ENCODE measurements at regions not wholly inside any gene's neighbourhood (a gene's known extent, or its start where the extent isn't known, plus 50 kb on each side); places are given as distances from the start of the nearest gene placed in this dataset.

GRCh38 chr15:92709110-92709790, 53.7 kb upstream of the FAM174B start:
- H3K9ac ChIP-seq (replicated peaks; ENCODE audit: extremely low read depth, insufficient read depth, low read length), result peak overlapping the region; percentile 1
- H3K27ac ChIP-seq (ENCODE audit: insufficient read depth, low read depth, low read length), result peak overlapping the region; percentile 84
- intact Hi-C loops (cut with micrococcal nuclease), result loop anchor here (1.0 to 5.0 kb wide), 3 partner anchors 52 to 188 kb away; partner anchors contain the start of gene FAM174B
- H3K4me3 ChIP-seq (replicated peaks in 1 of 3; ENCODE audit: insufficient read depth in 1 of 3, low read depth in 1 of 3, low read length in 3 of 3), result no peak overlapping the region
- H2AFZ ChIP-seq (ENCODE audit: low read depth, low read length), result no peak overlapping the region
- dilution Hi-C loops (cut with MboI; ENCODE audit: extremely low pct_ligation_motif_present, low sequenced_read_pairs), result no loop called here
- no peaks in the 10 kb centered on the region for H3K9me1 ChIP-seq (replicated peaks; ENCODE audit: control insufficient read depth, extremely low read depth, insufficient read depth, low read length)
- no TSS peak for BruUV-seq (replicated peaks)
- FAIRE-seq (peak; percentile 82), DNase-seq (ENCODE audit: low read depth, low spot score) (peak; percentile 79)
- no peak for TF ChIP-seq POLR2A (IDR thresholded peaks at IDR 0.05; ENCODE audit: low read depth, low read length)
- TF ChIP-seq GATA2 (IDR thresholded peaks at IDR 0.05; ENCODE audit: insufficient read depth, insufficient read length, low read depth, low read length), result peak; percentile 82
- TF ChIP-seq EZH2 (IDR thresholded peaks at IDR 0.05; ENCODE audit: borderline replicate concordance, low read depth, low read length, severe bottlenecking), result no peak
- TF ChIP-seq MYC (IDR thresholded peaks at IDR 0.05; ENCODE audit: low read depth, low read length), result no peak
- ChIA-PET CTCF (interaction anchor here (0.7 to 4.3 kb wide), 11 partner anchors 14 to 612 kb away, joined by 3 to 28 read pairs (median 4); no protein-coding TSS in a partner anchor), POLR2A (interaction anchor here (0.8 to 1.7 kb wide), 2 partner anchors 86 to 92 kb away, joined by 3 to 8 read pairs; no protein-coding TSS in a partner anchor)
- no peaks in the 10 kb centered on the region for H4K20me1 ChIP-seq (replicated peaks; ENCODE audit: control insufficient read depth, extremely low read depth, insufficient read depth, low read length)
- H3K36me3 ChIP-seq (ENCODE audit: control insufficient read depth in 2 of 2, extremely low read depth in 1 of 2, insufficient read depth in 2 of 2, low read length in 2 of 2), result no peaks in the 10 kb centered on the region
- no peaks in the 10 kb centered on the region for H3K9me3 ChIP-seq (replicated peaks; ENCODE audit: control insufficient read depth, insufficient read depth, low read length)
- H3K79me2 ChIP-seq (ENCODE audit: control insufficient read depth, insufficient read depth, low read length), result no peaks in the 10 kb centered on the region
- no peaks in the 10 kb centered on the region for H3K27me3 ChIP-seq (ENCODE audit: control insufficient read depth in 2 of 2, insufficient read depth in 2 of 2, low read length in 2 of 2)
- H3K4me1 ChIP-seq (ENCODE audit: control insufficient read depth, extremely low read depth, insufficient read depth, low read length), result peaks cover 30% of the 10 kb centered on the region
- H3K4me2 ChIP-seq (ENCODE audit: insufficient read depth, low read length), result peak overlapping the region; percentile 35

GRCh38 chr15:92711457-92711831, 55.9 kb upstream of the FAM174B start:
- H3K79me2 ChIP-seq (ENCODE audit: control insufficient read depth, insufficient read depth, low read length), result no peaks in the 10 kb centered on the region
- no peaks in the 10 kb centered on the region for H4K20me1 ChIP-seq (replicated peaks; ENCODE audit: control insufficient read depth, extremely low read depth, insufficient read depth, low read length)
- H3K4me1 ChIP-seq (ENCODE audit: control insufficient read depth, extremely low read depth, insufficient read depth, low read length), result peaks cover 38% of the 10 kb centered on the region
- H3K4me3 ChIP-seq (replicated peaks in 1 of 3; ENCODE audit: insufficient read depth in 1 of 3, low read depth in 1 of 3, low read length in 3 of 3), result no peak overlapping the region
- no peak overlapping the region for H3K4me2 ChIP-seq (ENCODE audit: insufficient read depth, low read length)
- no peak overlapping the region for H3K9ac ChIP-seq (replicated peaks; ENCODE audit: extremely low read depth, insufficient read depth, low read length)
- no peak overlapping the region for H2AFZ ChIP-seq (ENCODE audit: low read depth, low read length)
- H3K36me3 ChIP-seq (ENCODE audit: control insufficient read depth in 2 of 2, extremely low read depth in 1 of 2, insufficient read depth in 2 of 2, low read length in 2 of 2), result no peaks in the 10 kb centered on the region
- H3K9me3 ChIP-seq (replicated peaks; ENCODE audit: control insufficient read depth, insufficient read depth, low read length), result no peaks in the 10 kb centered on the region
- dilution Hi-C loops (cut with MboI; ENCODE audit: extremely low pct_ligation_motif_present, low sequenced_read_pairs), result no loop called here
- H3K27me3 ChIP-seq (ENCODE audit: control insufficient read depth in 2 of 2, insufficient read depth in 2 of 2, low read length in 2 of 2), result no peaks in the 10 kb centered on the region
- DNase-seq (ENCODE audit: low read depth, low spot score) (no peak), FAIRE-seq (no peak)
- POLR2A ChIA-PET, result no interaction called here
- TF ChIP-seq JUN (IDR thresholded peaks at IDR 0.05; ENCODE audit: borderline replicate concordance, insufficient read depth, insufficient read length, low read depth) (no peak), EZH2 (IDR thresholded peaks at IDR 0.05; ENCODE audit: borderline replicate concordance, low read depth, low read length, severe bottlenecking) (no peak), MYC (IDR thresholded peaks at IDR 0.05; ENCODE audit: low read depth, low read length) (no peak), MAX (IDR thresholded peaks at IDR 0.05; ENCODE audit: insufficient read depth, insufficient read length) (no peak), CTCF (IDR thresholded peaks at IDR 0.05; ENCODE audit: extremely low read depth in 1 of 2, insufficient read depth in 1 of 2, low read depth in 1 of 2, low read length in 2 of 2) (no peak), POLR2AphosphoS5 (IDR thresholded peaks at IDR 0.05; ENCODE audit: insufficient read depth, low read depth, low read length) (no peak)
- CTCF ChIA-PET, result interaction anchor here (4.3 kb wide), 1 partner anchor 189 kb away, joined by 28 read pairs; no protein-coding TSS in a partner anchor
- intact Hi-C loops (cut with micrococcal nuclease), result no loop called here
- H3K27ac ChIP-seq (ENCODE audit: insufficient read depth, low read depth, low read length), result no peak overlapping the region
- no peaks in the 10 kb centered on the region for H3K9me1 ChIP-seq (replicated peaks; ENCODE audit: control insufficient read depth, extremely low read depth, insufficient read depth, low read length)
- BruUV-seq (replicated peaks), result no TSS peak
